GM12878 (cell line): ENCODE measurements at regions not wholly inside any gene's neighbourhood (a gene's known extent, or its start where the extent isn't known, plus 50 kb on each side); places are given as distances from the start of the nearest gene placed in this dataset.
A peak's percentile ranks its signal among the peaks of the same experiment; 100 is the strongest.

Experiments
- ATAC-seq: fragments of 200-7000 bp; cut with Tn5 transposase; 3 replicates; pipeline ENCODE4 v1.9.1; 2020; ENCODE audit warnings: mild to moderate bottlenecking, moderate library complexity
- BruUV-seq: library from RNA; stranded (reverse); fragments of 400-500 nt; replicated peaks from 2 replicates; lab custom pipeline; 2021; lab: Mats Ljungman, UMichigan
- CTCF ChIA-PET: fragments of 300-600 bp; sonication (Branson Sonifier 250); formaldehyde crosslinking; extraction: SDS; loops from one replicate; lab custom pipeline; 2021; ENCODE audit warnings: inconsistent platforms; lab: Yijun Ruan, JAX
- POLR2A ChIA-PET: fragments of 350-600 bp; formaldehyde crosslinking; extraction: SDS; loops from one replicate; lab custom pipeline; 2021; ENCODE audit warnings: inconsistent platforms; lab: Charles Lee
- RAD21 ChIA-PET: fragments of 300-600 bp; sonication (Branson Sonifier 250); formaldehyde crosslinking; loops from one replicate; lab custom pipeline; 2023; ENCODE audit warnings: antibody characterized with exemption; ENCODE audit not compliant: unreplicated experiment; lab: Charles Lee
- SMC1A ChIA-PET: fragments of 300-600 bp; sonication (Branson Sonifier 250); formaldehyde crosslinking; loops from one replicate; lab custom pipeline; 2023; ENCODE audit not compliant: unreplicated experiment, uncharacterized antibody; lab: Charles Lee
- DNase-seq: peaks from one replicate; pipeline ENCODE4 v3.0.0-alpha.2; 2011; ENCODE audit warnings: low read depth, low spot score
- FAIRE-seq: peaks from 3 replicates; lab custom pipeline; 2011; peaks lifted over from hg19 to GRCh38; lab: Jason Lieb, UNC
- H2AFZ ChIP-seq: 2 replicates; pipeline ENCODE4 v1.6.0; 2011; ENCODE audit warnings: low read depth, low read length, control low read depth; ENCODE audit not compliant: control insufficient read depth
- H3K27ac ChIP-seq: 2 replicates; pipeline ENCODE4 v1.5.1; 2011; ENCODE audit warnings: control low read depth; ENCODE audit not compliant: control insufficient read depth, insufficient read depth
- H3K27me3 ChIP-seq, 2 experiments: replicated peaks in 1 of 2; 2 replicates each; pipeline versions ENCODE4 v1.6.0 to v1.6.1; 2011; ENCODE audit warnings: low read length in 1 of 2; ENCODE audit not compliant: control insufficient read depth in 2 of 2, insufficient read depth in 2 of 2
- H3K36me3 ChIP-seq, 2 experiments: 2 replicates each; pipeline ENCODE4 v1.5.1; 2011; ENCODE audit warnings: low read length in 1 of 2; ENCODE audit not compliant: control insufficient read depth in 2 of 2, insufficient read depth in 2 of 2
- H3K4me1 ChIP-seq: 2 replicates; pipeline ENCODE4 v1.6.1; 2011; ENCODE audit warnings: mild to moderate bottlenecking, low read length, moderate library complexity, mixed read lengths; ENCODE audit not compliant: control insufficient read depth, insufficient read depth
- H3K4me2 ChIP-seq: 2 replicates; pipeline ENCODE4 v1.6.0; 2011; ENCODE audit warnings: control low read depth; ENCODE audit not compliant: control insufficient read depth, insufficient read depth
- H3K4me3 ChIP-seq: fragments of 200-600 bp; sonication (generic); 2 replicates; pipeline ENCODE4 v1.5.1; 2016
- H3K79me2 ChIP-seq: 2 replicates; pipeline ENCODE4 v1.6.0; 2011; ENCODE audit warnings: low read length; ENCODE audit not compliant: control insufficient read depth, insufficient read depth
- H3K9ac ChIP-seq: 2 replicates; pipeline ENCODE4 v1.8.0; 2011; ENCODE audit warnings: low read length, control low read depth, mixed read lengths; ENCODE audit not compliant: control insufficient read depth, insufficient read depth
- H3K9me3 ChIP-seq: replicated peaks from 3 replicates; pipeline ENCODE4 v1.5.1; 2011; ENCODE audit warnings: mild to moderate bottlenecking, low read length; ENCODE audit not compliant: control insufficient read depth, insufficient read depth
- H4K20me1 ChIP-seq: 2 replicates; pipeline ENCODE4 v1.6.0; 2011; ENCODE audit not compliant: control insufficient read depth, insufficient read depth
- ATF2 ChIP-seq: IDR thresholded peaks from 2 replicates; pipeline ENCODE4 v1.6.1; 2012; ENCODE audit warnings: low read length, inconsistent platforms
- BHLHE40 ChIP-seq, 2 experiments: fragments of 450-650 bp in 1 of 2; IDR thresholded peaks; 2 replicates each; pipeline ENCODE4 v1.6.1; 2011 to 2017; ENCODE audit warnings: low read depth in 2 of 2, borderline replicate concordance in 1 of 2, improper control_type of control experiment in 1 of 2, low read length in 1 of 2, mild to moderate bottlenecking in 1 of 2
- BMI1 ChIP-seq: fragments of 450-650 bp; IDR thresholded peaks from 2 replicates; pipeline ENCODE4 v1.6.1; 2016; ENCODE audit warnings: mild to moderate bottlenecking, moderate library complexity, borderline replicate concordance
- FOS ChIP-seq: IDR thresholded peaks from 3 replicates; pipeline ENCODE4 v1.6.1; 2011; ENCODE audit warnings: borderline replicate concordance; ENCODE audit not compliant: insufficient read length; ENCODE audit errors: extremely low read depth
- HDAC2 ChIP-seq: fragments of 200-600 bp; sonication (generic); IDR thresholded peaks from 2 replicates; pipeline ENCODE4 v1.6.1; 2017
- HDAC6 ChIP-seq: fragments of 200-600 bp; sonication (generic); IDR thresholded peaks from one replicate; pipeline ENCODE4 v1.8.0; 2017; ENCODE audit warnings: antibody characterized with exemption; ENCODE audit not compliant: unreplicated experiment
- HSF1 ChIP-seq: fragments of 150-350 bp; IDR thresholded peaks from 2 replicates; pipeline ENCODE4 v1.6.1; 2014; ENCODE audit warnings: mild to moderate bottlenecking, low read depth, low read length
- KDM1A ChIP-seq: fragments of 200-600 bp; sonication (generic); IDR thresholded peaks from 2 replicates; pipeline ENCODE4 v1.6.1; 2016; ENCODE audit warnings: borderline replicate concordance
- MLLT1 ChIP-seq: fragments of 450-650 bp; IDR thresholded peaks from 2 replicates; pipeline ENCODE4 v1.6.1; 2016; ENCODE audit warnings: mild to moderate bottlenecking
- NR2C1 ChIP-seq: fragments of 450-650 bp; IDR thresholded peaks from 2 replicates; pipeline ENCODE4 v1.6.1; 2017; ENCODE audit warnings: antibody characterized with exemption, mild to moderate bottlenecking, moderate library complexity
- RFX5 ChIP-seq: IDR thresholded peaks from 2 replicates; pipeline ENCODE4 v1.6.1; 2011; ENCODE audit warnings: low read depth, low read length, improper control_type of control experiment
- RUNX3 ChIP-seq: IDR thresholded peaks from 2 replicates; pipeline ENCODE4 v1.6.1; 2012; ENCODE audit warnings: low read length, inconsistent platforms
- TCF3 ChIP-seq: IDR thresholded peaks from 2 replicates; pipeline ENCODE4 v1.6.1; 2012; ENCODE audit warnings: low read depth, mild to moderate bottlenecking, low read length, borderline replicate concordance; ENCODE audit not compliant: insufficient read depth
- TCF7 ChIP-seq: IDR thresholded peaks from 2 replicates; pipeline ENCODE4 v1.6.1; 2014; ENCODE audit warnings: antibody characterized with exemption, borderline replicate concordance
- USF2 ChIP-seq: IDR thresholded peaks from 2 replicates; pipeline ENCODE4 v1.6.1; 2011; ENCODE audit warnings: low read depth, low read length, improper control_type of control experiment, borderline replicate concordance
- YBX1 ChIP-seq: fragments of 450-650 bp; IDR thresholded peaks from 2 replicates; pipeline ENCODE4 v1.6.1; 2016; ENCODE audit warnings: antibody characterized with exemption
- ZNF217 ChIP-seq: fragments of 450-650 bp; IDR thresholded peaks from 2 replicates; pipeline ENCODE4 v1.6.1; 2017; ENCODE audit warnings: antibody characterized with exemption, mild to moderate bottlenecking
- ZNF274 ChIP-seq: IDR thresholded peaks from one replicate; pipeline ENCODE4 v1.8.0; 2011; ENCODE audit not compliant: insufficient read length, insufficient read depth
- WGBS: methylation state at CpG from one replicate; pipeline ENCODE4 v1.1.6; 2016; ENCODE audit warnings: low lambda C conversion rate; ENCODE audit not compliant: insufficient replicate concordance, insufficient coverage; ENCODE audit errors: missing lambda C conversion rate; 5-methylcytosine and 5-hydroxymethylcytosine counted together
- in situ Hi-C: fragments of 300-500 bp; cut with MboI; formaldehyde crosslinking; loops from 9 replicates; pipeline ENCODE4 v1.14.3; 2018; ENCODE audit warnings: mixed read lengths
- intact Hi-C: fragments of 100-400 bp; cut with micrococcal nuclease; formaldehyde crosslinking; loops from one replicate; pipeline ENCODE4 v1.14.2; 2022; ENCODE audit not compliant: unreplicated experiment
- TF ChIP-seq, protein P1 (sequence below): IDR thresholded peaks from 2 replicates; pipeline ENCODE4 v1.6.1; 2012; ENCODE audit warnings: low read depth, low read length, improper control_type of control experiment

- TF ChIP-seq RUNX3 (peak; percentile 99), HDAC2 (no peak)
- TF ChIP-seq, protein P1, sequence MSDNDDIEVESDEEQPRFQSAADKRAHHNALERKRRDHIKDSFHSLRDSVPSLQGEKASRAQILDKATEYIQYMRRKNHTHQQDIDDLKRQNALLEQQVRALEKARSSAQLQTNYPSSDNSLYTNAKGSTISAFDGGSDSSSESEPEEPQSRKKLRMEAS, result no peak
- TF ChIP-seq, all 136 proteins: peak for 23
Measured at GRCh38 chr14:35934499-35934898, 108.4 kb downstream of the BRMS1L start (continued).

GRCh38 chr14:35932659-35933159 lies 106.6 kb downstream of the BRMS1L start:
- SMC1A ChIA-PET, result interaction anchor here (1.2 to 2.8 kb wide), 3 partner anchors 9 to 34 kb away, joined by 5 to 12 read pairs (median 5); no protein-coding TSS in a partner anchor
- RAD21 ChIA-PET, result no interaction called here
- whole genome bisulfite sequencing, result 38% methylated on average over 13 of the region's 13 CpGs
- Histone ChIP-seq H3K27ac (peak overlapping the region; percentile 7; the same call in 1 of the 2 replicates), H3K79me2 (no peaks in the 10 kb centered on the region), H3K9me3 (no peaks in the 10 kb centered on the region; the same call in 2 of the 3 replicates), H3K27me3 (no peaks in the 10 kb centered on the region), H4K20me1 (no peaks in the 10 kb centered on the region), H3K4me2 (peak overlapping the region; percentile 43), H3K4me3 (peak overlapping the region; percentile 35; the same call in 1 of the 2 replicates), H3K4me1 (peaks cover 20% of the 10 kb centered on the region), H3K9ac (no peak overlapping the region), H3K36me3 (no peaks in the 10 kb centered on the region), H2AFZ (peak overlapping the region; percentile 53)
- in situ Hi-C loops, result no loop called here
- DNase-seq, result peak; percentile 47
- peak; percentile 76 for ATAC-seq
- peak; percentile 31 for FAIRE-seq
- POLR2A ChIA-PET, result no interaction called here
- CTCF ChIA-PET, result interaction anchor here (0.8 to 1.7 kb wide), 3 partner anchors 8 to 11 kb away, joined by 3 to 5 read pairs (median 4); no protein-coding TSS in a partner anchor
- intact Hi-C loops, result no loop called here
- BruUV-seq, result no TSS peak
- TF ChIP-seq KDM1A, result no peak
- no peak for TF ChIP-seq MLLT1
- no peak for TF ChIP-seq BMI1
- peak; percentile 89 for TF ChIP-seq TCF7
- TF ChIP-seq YBX1, result no peak
- TF ChIP-seq TCF3, result peak; percentile 77; the same call in 1 of the 2 replicates
- TF ChIP-seq HSF1, result no peak
- no peak; the same call in 1 of the 2 replicates for TF ChIP-seq ATF2
- no peak for TF ChIP-seq ZNF274
- no peak for TF ChIP-seq HDAC6
- TF ChIP-seq ZNF217, result no peak
- peak; percentile 82 to 86; a peak in 3 of 4 replicates for TF ChIP-seq BHLHE40 (IDR thresholded peaks at IDR 0.05; ENCODE audit: borderline replicate concordance in 1 of 2, low read depth in 2 of 2, low read length in 1 of 2)
- TF ChIP-seq RFX5, result no peak
- TF ChIP-seq NR2C1, result no peak
- TF ChIP-seq USF2, result peak; percentile 39; the same call in 1 of the 2 replicates
- no peak for TF ChIP-seq FOS
